Activated T-cell treated with anti-CD3 and anti-CD28 coated beads, Interleukin-2, amount 50 U/mL, for 72 hours (primary cell): ENCODE measurements at regions not wholly inside any gene's neighbourhood (a gene's known extent, or its start where the extent isn't known, plus 50 kb on each side); places are given as distances from the start of the nearest gene placed in this dataset.

ENCODE experiments used
- ATAC-seq, 2 donors: fragments of 150-1000 bp; cut with Tn5 transposase; replicated peaks in 1 of 2; 2 replicates each; pipeline ENCODE4 v1.10.0; 2021; ENCODE audit warnings: moderate library complexity in 2 of 2, mild to moderate bottlenecking in 1 of 2
- DNase-seq, 2 donors: peaks; one replicate each; pipeline ENCODE4 v3.0.0; 2021 to 2022; ENCODE audit warnings: mixed read lengths in 1 of 2
- H3K27ac Mint-ChIP-seq: one replicate; pipeline ENCODE4 v1.8.0; 2022; ENCODE audit warnings: mild to moderate bottlenecking, moderate library complexity, mixed read lengths
- H3K27me3 Mint-ChIP-seq: one replicate; pipeline ENCODE4 v1.8.0; 2022; ENCODE audit warnings: low read depth, mixed read lengths
- H3K36me3 Mint-ChIP-seq, 2 donors: one replicate each; pipeline ENCODE4 v1.8.0; 2022; ENCODE audit warnings: mixed read lengths in 2 of 2, mild to moderate bottlenecking in 1 of 2; ENCODE audit not compliant: insufficient read depth in 2 of 2
- H3K4me1 Mint-ChIP-seq: one replicate; pipeline ENCODE4 v1.8.0; 2022; ENCODE audit warnings: low read depth, mixed read lengths
- H3K4me3 Mint-ChIP-seq, 2 donors: one replicate each; pipeline ENCODE4 v1.8.0; 2022; ENCODE audit warnings: mild to moderate bottlenecking in 2 of 2, mixed read lengths in 2 of 2, moderate library complexity in 2 of 2
- H3K9me3 Mint-ChIP-seq, 2 donors: one replicate each; pipeline ENCODE4 v1.8.0; 2022; ENCODE audit warnings: mixed read lengths in 2 of 2

DNA sequence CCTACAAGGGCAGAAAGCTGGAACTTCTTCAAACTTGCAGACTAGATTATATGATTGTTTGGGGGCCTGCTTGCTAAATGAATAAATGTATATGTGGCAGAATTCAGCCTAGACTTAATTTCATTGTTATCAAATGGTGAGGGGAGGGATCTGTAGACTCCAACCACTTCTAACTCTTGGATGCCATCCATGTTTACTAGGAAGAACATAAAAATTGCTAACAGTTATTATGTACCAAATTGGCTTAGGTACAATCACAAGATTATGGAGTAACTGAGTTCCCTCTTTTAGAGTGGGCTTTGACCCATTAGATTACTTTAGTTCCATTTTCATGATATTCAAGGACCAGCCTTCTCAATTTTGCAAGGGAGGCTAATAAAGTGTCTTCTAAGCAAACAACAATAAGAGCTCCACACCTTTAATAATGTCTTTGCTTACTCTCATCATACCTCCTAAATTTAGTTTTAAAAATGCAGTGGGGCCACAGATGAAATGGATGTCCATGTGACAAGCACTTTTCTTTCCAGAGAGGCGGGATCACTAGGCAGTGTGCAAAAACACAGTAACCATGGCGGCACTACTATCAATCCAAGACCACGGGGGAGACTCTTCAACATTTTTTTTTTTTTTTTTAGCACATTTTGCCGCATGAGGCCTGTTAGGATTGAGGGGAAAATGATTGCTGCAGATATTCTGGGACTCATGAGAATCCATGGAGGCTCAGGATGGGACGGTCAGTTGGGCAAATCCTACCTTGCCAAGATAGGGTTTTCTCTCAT, 217.6 kb upstream of the SPRED2 start:
- no peak overlapping the region for H3K27ac Mint-ChIP-seq
- DNase-seq (no peak), ATAC-seq (no peak)
- H3K36me3 Mint-ChIP-seq = no peaks in the 10 kb centered on the region
- H3K27me3 Mint-ChIP-seq = no peaks in the 10 kb centered on the region
- H3K4me1 Mint-ChIP-seq = no peaks in the 10 kb centered on the region
- no peaks in the 10 kb centered on the region for H3K9me3 Mint-ChIP-seq
- no peak overlapping the region for H3K4me3 Mint-ChIP-seq

DNA sequence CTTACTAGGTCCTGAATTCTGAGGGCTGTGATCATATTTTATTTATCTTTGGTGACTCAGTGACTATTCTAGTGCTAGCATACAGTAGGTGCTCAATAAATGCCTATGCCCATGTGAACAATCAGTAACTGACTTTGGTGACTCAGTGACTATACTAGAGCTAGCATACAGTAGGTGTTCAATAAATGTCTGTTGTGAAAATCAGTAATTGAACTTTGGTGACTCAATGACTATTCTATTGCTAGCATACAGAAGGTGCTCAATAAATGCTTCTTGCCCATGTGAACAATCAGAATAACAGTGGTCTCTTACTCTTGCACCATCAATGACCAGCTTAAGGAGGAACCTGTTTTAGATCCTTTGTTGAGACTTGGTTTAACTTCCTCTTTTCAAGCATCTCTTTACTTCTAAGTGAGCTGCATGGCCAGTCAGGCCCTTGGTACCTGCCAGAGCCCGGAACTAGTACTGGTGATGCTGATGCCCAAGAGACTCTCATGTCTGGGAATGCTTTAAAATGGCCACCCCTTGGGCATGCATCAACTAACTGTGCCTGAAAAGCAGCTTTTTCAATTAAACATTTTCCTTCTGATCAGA, 214.9 kb upstream of the SPRED2 start:
- Mint-ChIP-seq H3K4me3 (no peak overlapping the region), H3K36me3 (no peaks in the 10 kb centered on the region), H3K27me3 (no peaks in the 10 kb centered on the region), H3K9me3 (no peaks in the 10 kb centered on the region), H3K4me1 (no peaks in the 10 kb centered on the region), H3K27ac (no peak overlapping the region)
- ATAC-seq = no peak
- DNase-seq = no peak

DNA sequence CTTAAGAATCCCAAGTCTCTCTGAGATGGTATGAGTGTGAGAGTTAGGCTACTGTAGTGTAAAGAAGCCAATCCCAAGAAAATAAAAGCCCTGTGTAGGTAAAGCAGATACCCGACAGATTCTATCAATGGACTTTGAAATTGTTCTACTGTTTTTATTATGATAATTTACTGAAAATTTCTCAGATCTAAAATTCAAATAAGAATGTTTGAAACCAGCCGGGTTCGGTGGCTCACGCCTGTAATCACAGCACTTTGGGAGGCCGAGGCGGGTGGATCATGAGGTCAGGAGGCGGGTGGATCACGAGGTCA, 208.3 kb upstream of the SPRED2 start:
- Mint-ChIP-seq H3K27me3 (peaks cover 19% of the 10 kb centered on the region), H3K27ac (no peak overlapping the region), H3K4me1 (peaks cover 7% of the 10 kb centered on the region), H3K36me3 (no peaks in the 10 kb centered on the region), H3K9me3 (no peaks in the 10 kb centered on the region), H3K4me3 (no peak overlapping the region)
- DNase-seq (no peak), ATAC-seq (no peak)

DNA sequence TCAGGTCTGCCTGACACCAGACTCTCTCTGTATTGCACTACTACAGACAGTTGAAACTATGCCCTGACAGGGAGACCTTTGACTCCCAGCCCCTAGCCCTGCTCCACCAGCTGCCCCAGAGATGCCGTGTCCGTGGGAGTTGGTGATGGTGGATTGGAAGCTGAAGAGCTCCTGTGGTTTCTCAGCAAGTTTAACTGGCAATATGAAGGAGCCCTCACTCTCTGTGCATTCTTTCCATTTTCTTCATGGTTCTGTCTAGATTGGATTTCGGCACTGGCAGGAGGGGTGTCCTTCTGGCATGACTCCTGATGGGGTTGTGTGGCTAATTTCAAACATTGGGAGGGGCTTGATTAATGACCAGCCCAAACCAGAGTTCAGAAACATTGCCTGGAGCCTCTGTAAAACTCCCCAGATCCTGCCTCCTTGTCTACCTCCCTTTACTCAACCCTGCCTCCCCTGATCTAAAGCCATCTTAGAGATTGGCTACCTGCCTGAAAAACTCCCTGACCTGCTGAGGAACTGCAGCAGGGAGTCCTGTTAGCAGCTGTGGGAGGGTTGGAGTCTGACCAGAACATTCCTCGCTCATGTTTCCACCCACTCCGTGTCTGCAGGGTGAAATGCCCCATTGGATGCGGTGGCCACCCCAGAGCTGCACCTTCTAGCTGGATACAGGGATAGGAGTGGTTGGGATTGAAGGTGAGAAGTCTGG, 206.9 kb upstream of the SPRED2 start:
- no peaks in the 10 kb centered on the region for H3K9me3 Mint-ChIP-seq
- H3K4me1 Mint-ChIP-seq = peaks cover 7% of the 10 kb centered on the region
- ATAC-seq (no peak), DNase-seq (no peak)
- H3K36me3 Mint-ChIP-seq = no peaks in the 10 kb centered on the region
- no peak overlapping the region for H3K27ac Mint-ChIP-seq
- H3K27me3 Mint-ChIP-seq = peaks cover 19% of the 10 kb centered on the region
- no peak overlapping the region for H3K4me3 Mint-ChIP-seq

DNA sequence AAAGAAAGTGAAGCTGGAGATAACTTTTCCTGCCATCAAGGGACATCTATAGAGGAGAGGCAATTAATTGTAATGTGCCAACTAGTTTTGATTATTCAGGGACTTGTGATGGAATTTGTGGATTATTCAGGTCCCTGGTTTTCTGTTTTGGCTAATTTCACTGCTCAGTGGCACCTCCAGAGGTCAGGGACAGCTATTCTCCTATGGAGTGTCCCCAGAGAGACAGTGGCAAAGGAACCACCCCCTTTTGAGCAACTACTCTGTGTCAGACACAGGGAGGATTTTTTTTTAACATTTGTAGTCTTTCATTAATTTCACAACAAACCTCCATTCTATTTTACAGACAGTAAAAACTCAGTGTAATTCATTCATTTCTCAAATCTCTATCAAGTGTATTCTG, 206.0 kb upstream of the SPRED2 start:
- Mint-ChIP-seq H3K9me3 (no peaks in the 10 kb centered on the region), H3K27me3 (peaks cover 25% of the 10 kb centered on the region)

DNA sequence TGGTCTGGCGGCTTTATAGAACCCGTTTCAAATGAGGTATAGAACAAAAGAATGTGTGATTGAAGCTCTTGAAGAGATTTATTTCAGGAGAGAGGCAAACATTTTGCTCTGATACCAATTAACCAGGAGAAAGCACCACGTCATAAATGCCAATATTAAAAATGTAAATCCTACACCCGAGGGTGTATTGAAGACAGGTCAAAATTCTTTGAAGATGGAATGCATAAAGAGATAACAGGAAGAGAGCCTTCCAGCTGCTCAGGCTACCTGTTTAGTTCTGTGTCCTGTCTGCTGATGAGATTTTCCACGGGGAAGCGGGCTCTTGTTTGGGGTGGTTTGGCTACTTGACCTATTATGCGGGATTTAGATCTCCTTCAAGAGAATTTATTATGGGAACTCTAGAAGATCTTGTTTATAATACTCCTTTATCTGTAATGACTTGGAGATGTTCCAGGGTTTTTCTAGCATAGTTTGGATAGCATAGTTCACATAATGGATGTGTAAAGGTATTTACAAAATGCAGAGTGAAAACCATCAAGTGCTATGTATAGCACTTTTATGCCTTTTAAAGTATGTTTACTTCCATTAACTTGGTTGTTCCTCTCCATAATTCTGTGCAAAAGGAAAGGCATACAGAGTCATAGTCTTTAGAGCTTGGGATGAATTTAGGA, 204.5 kb upstream of the SPRED2 start:
- H3K9me3 Mint-ChIP-seq = no peaks in the 10 kb centered on the region
- H3K4me1 Mint-ChIP-seq = peaks cover 7% of the 10 kb centered on the region
- peaks cover 28% of the 10 kb centered on the region for H3K27me3 Mint-ChIP-seq
- H3K36me3 Mint-ChIP-seq = no peaks in the 10 kb centered on the region
- no peak overlapping the region for H3K27ac Mint-ChIP-seq
- H3K4me3 Mint-ChIP-seq = no peak overlapping the region
- DNase-seq (no peak), ATAC-seq (no peak)

More for the DNA sequence above, 206.0 kb upstream of the SPRED2 start:
- H3K27ac Mint-ChIP-seq = no peak overlapping the region
- DNase-seq (no peak), ATAC-seq (no peak)
- H3K36me3 Mint-ChIP-seq = no peaks in the 10 kb centered on the region
- peaks cover 7% of the 10 kb centered on the region for H3K4me1 Mint-ChIP-seq
- no peak overlapping the region for H3K4me3 Mint-ChIP-seq

DNA sequence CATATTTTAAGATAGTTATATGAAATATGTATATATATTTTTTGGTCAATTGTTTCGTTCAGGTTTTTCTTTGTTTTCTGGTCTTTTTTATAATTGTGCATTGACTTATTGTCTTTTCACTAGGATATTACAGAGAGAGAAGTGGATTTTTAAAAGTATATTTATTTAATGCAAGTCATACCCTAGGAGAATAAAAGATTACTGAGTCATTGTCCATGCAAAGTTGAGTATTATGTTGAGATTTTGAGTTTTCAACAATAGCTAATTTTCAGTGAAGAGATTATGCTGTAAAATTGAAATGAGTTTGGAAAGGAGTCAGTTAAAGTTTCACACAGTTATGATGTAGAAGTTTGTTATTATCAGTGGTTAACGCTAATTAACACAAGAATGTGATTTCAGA, 203.6 kb upstream of the SPRED2 start:
- Mint-ChIP-seq H3K27ac (no peak overlapping the region), H3K36me3 (no peaks in the 10 kb centered on the region), H3K4me1 (peaks cover 7% of the 10 kb centered on the region), H3K9me3 (no peaks in the 10 kb centered on the region), H3K27me3 (peaks cover 28% of the 10 kb centered on the region), H3K4me3 (no peak overlapping the region)
- ATAC-seq (no peak), DNase-seq (no peak)

DNA sequence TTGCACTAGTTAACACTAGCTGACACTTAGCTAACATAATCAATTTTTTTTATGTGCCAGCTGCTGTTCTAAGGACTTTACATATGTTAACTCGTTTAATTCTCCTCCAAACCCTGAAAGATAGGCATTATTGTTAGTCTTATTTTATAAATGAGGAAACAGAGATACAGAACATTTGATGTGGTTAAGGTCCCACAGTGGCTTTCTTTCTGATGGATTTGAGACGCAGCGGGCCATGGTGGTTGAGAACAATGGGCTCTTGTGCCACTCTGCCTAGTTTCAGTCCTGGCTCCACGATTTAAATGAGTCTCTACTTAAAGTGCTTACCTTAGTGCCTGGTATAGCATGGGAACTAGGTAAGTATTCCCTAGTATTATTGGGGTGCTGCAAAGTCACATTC, 201.9 kb upstream of the SPRED2 start:
- DNase-seq = no peak
- ATAC-seq = no peak
- no peak overlapping the region for H3K27ac Mint-ChIP-seq
- no peak overlapping the region for H3K4me3 Mint-ChIP-seq
- H3K27me3 Mint-ChIP-seq = peaks cover 30% of the 10 kb centered on the region
- no peaks in the 10 kb centered on the region for H3K36me3 Mint-ChIP-seq
- H3K4me1 Mint-ChIP-seq = no peaks in the 10 kb centered on the region
- no peaks in the 10 kb centered on the region for H3K9me3 Mint-ChIP-seq

DNA sequence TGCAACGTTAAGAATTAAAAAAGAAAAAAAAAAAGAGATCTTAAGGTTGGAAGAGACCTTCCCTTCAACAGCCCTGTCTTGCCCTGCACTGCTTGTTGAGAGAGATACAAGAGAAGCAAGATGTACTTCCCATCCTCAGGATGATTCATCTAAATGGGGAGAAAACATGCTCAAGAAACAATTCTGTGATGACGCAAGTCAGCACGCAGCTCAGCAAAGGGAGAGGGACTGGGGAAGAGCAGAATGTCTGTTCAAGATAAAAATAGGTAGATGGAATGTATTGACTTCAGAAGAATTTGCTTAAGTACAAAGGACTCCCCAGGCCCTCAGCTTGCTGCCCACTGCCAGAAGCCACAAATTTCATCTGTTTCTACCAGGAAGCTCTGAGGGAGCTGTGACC, 198.2 kb upstream of the SPRED2 start:
- Mint-ChIP-seq H3K4me1 (no peaks in the 10 kb centered on the region), H3K9me3 (no peaks in the 10 kb centered on the region), H3K36me3 (no peaks in the 10 kb centered on the region), H3K27ac (no peak overlapping the region), H3K27me3 (peaks cover 22% of the 10 kb centered on the region), H3K4me3 (no peak overlapping the region)
- ATAC-seq (no peak), DNase-seq (no peak)

DNA sequence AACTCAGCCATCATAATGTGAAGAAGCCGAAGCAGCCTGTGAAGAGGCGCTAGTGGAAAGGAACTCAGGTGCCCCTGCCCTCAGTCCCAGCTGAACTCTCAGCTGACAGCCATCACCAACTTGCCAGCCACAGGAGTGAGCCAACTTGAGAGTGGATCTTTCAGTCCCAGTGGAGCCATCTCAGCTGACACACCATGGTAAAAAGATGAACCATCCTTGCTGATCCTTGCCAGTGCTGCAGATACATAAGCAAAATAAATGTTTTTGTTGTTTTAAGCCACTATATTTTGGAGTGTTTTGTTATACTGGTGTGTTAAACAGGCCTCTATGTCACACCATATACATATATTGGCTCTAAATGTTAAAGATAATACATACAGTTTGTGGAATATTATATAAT, 195.8 kb upstream of the SPRED2 start:
- DNase-seq (no peak), ATAC-seq (no peak)
- Mint-ChIP-seq H3K36me3 (no peaks in the 10 kb centered on the region), H3K9me3 (no peaks in the 10 kb centered on the region), H3K4me3 (no peak overlapping the region), H3K27me3 (peaks cover 14% of the 10 kb centered on the region), H3K27ac (no peak overlapping the region), H3K4me1 (peaks cover 2% of the 10 kb centered on the region)

DNA sequence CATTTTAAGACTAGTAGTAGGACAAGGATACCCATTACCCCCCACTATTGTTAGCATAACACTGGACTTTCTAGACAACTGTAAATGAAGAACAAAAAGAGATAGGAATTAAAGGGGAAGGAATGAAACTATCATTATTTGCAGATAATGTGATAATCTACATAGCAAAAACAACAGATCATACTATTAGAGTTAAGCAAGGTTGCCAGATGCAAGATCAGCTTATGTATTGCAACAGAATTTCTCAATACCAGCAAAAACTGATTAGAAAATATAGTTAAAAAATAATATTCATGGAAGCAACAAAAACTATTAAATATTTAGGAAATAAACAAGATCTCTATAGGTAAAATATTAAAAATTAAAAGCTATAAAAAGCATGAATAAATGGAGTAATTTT, 194.4 kb upstream of the SPRED2 start:
- DNase-seq = no peak
- peaks cover 27% of the 10 kb centered on the region for H3K27me3 Mint-ChIP-seq
- H3K9me3 Mint-ChIP-seq = no peaks in the 10 kb centered on the region
- no peak for ATAC-seq
- no peaks in the 10 kb centered on the region for H3K36me3 Mint-ChIP-seq
- H3K27ac Mint-ChIP-seq = no peak overlapping the region
- peaks cover 7% of the 10 kb centered on the region for H3K4me1 Mint-ChIP-seq
- H3K4me3 Mint-ChIP-seq = no peak overlapping the region

DNA sequence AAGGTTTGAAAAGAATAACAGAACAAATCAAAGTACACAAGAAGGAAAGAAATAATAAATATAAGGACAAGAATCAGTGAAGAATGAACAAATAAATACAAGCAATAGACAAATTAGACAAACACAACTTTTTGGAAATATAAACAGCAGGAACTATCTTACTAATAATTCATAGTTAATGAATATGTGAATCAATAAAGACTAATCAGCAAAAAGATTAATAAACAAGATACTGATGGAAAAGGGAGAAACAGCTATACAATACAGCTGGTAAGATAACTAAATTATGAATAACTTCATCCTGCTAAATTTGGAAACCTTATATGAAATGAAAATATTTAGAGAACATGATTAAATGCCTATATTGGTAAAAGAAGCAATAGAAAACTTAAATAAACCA, 193.6 kb upstream of the SPRED2 start:
- no peaks in the 10 kb centered on the region for H3K36me3 Mint-ChIP-seq
- ATAC-seq (no peak), DNase-seq (no peak)
- H3K27me3 Mint-ChIP-seq = peaks cover 32% of the 10 kb centered on the region
- H3K4me1 Mint-ChIP-seq = peaks cover 7% of the 10 kb centered on the region
- H3K9me3 Mint-ChIP-seq = no peaks in the 10 kb centered on the region
- no peak overlapping the region for H3K4me3 Mint-ChIP-seq
- no peak overlapping the region for H3K27ac Mint-ChIP-seq

DNA sequence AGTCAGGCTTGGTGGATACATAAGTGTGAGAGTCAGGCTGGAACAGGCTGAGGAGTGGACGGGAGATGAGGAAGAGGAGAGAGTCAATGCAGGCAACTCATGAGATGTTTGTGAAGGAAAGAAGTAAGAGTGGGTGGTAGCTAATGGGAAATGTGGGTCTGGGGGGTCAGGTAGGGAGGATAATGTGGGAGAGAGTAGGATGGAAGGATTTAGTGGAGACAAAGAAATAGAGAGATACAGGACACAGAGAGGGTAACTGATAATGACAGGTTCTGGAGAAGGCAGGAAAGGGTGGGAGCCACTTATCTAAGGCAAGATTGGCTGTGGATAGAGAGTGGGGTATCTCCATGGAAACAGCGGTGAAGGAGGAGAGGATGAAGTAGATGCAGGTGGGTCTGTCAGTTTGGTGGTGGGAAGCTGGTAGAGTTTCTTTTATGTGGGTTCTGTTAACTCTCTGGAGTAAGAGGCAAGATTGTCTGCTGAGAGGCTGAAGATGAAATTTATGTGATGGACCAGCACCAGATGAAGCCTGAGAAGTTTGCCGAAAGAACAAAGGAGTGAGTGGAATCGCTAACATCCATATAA, 190.6 kb upstream of the SPRED2 start:
- DNase-seq (no peak), ATAC-seq (no peak)
- peaks cover 35% of the 10 kb centered on the region for H3K27me3 Mint-ChIP-seq
- H3K36me3 Mint-ChIP-seq = no peaks in the 10 kb centered on the region
- H3K9me3 Mint-ChIP-seq = no peaks in the 10 kb centered on the region
- peaks cover 7% of the 10 kb centered on the region for H3K4me1 Mint-ChIP-seq
- H3K27ac Mint-ChIP-seq = no peak overlapping the region
- H3K4me3 Mint-ChIP-seq = no peak overlapping the region
